ENCODE measurements at regions not wholly inside any gene's neighbourhood (a gene's known extent, or its start where the extent isn't known, plus 50 kb on each side); places are given as distances from the start of the nearest gene placed in this dataset.

DNA sequence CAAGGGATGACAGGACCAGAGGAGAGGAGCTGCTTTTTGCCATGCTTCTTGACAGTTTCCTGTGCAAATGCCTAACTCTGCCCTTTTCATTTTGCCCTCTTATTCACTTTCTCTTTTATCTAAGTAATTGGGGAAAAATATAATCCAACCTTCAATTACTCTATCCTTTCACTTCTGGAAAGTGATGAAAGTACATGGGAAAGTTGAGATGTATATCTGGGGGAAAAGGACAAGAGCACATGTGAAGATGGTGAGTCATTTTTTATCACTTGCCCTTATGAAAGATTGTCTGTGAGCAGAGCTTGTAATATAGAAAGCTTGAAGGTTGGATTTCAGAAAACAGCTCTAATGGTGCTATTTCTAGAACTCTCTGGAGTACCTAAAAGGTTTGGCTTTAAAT, 1070.7 kb downstream of the CNTNAP5 start:
- no peak for TF ChIP-seq CTCF (IDR thresholded peaks at IDR 0.05)
- TF ChIP-seq POLR2A (IDR thresholded peaks at IDR 0.05), result no peak
